ENCODE measurements at regions not wholly inside any gene's neighbourhood (a gene's known extent, or its start where the extent isn't known, plus 50 kb on each side); places are given as distances from the start of the nearest gene placed in this dataset.

- WGBS (ENCODE audit: insufficient coverage) = no CpG with 5 or more reads among the region's 1 CpG
- ChIA-PET POLR2A (no interaction called here), CTCF (no interaction called here)
- no peaks in the 10 kb centered on the region for H3K4me1 ChIP-seq (ENCODE audit: control insufficient read depth in 1 of 2, extremely low read depth in 1 of 2, insufficient read depth in 2 of 2, low read length in 2 of 2)
- no peaks in the 10 kb centered on the region for H3K9me3 ChIP-seq
- no peaks in the 10 kb centered on the region for H3K27me3 ChIP-seq (replicated peaks in 1 of 2; ENCODE audit: control insufficient read depth in 2 of 2, extremely low read depth in 1 of 2, insufficient read depth in 2 of 2, low read length in 1 of 2)
- no peaks in the 10 kb centered on the region for H3K36me3 Mint-ChIP-seq
- ATAC-seq (replicated peaks in 1 of 4) (no peak), DNase-seq (no peak)
- no peak overlapping the region for H3K27ac ChIP-seq (ENCODE audit: low read length)
- H3K9me3 Mint-ChIP-seq = peaks cover 20 to 32% (median 24%) of the 10 kb centered on the region in 3 donors
- H3K27ac Mint-ChIP-seq = no peak overlapping the region
- no peaks in the 10 kb centered on the region for H3K4me1 Mint-ChIP-seq
- H3K36me3 ChIP-seq (ENCODE audit: control insufficient read depth in 2 of 2, extremely low read depth in 1 of 2, insufficient read depth in 1 of 2, low read length in 1 of 2) = no peaks in the 10 kb centered on the region
- H3K4me3 Mint-ChIP-seq = no peak overlapping the region
- no peaks in the 10 kb centered on the region for H3K27me3 Mint-ChIP-seq
- H3K4me3 ChIP-seq (ENCODE audit: control insufficient read depth in 1 of 2, extremely low read depth in 1 of 2, low read length in 1 of 2) = no peak overlapping the region
These were observed 500.2 kb downstream of the CDH9 start for GRCh38 chr5:26538226-26538625.

GRCh38 chr5:26535215-26535614, 503.2 kb downstream of the CDH9 start:
- Mint-ChIP-seq H3K9me3 (peaks cover 22 to 30% (median 22%) of the 10 kb centered on the region in 3 donors), H3K27me3 (no peaks in the 10 kb centered on the region), H3K4me1 (no peaks in the 10 kb centered on the region), H3K4me3 (no peak overlapping the region), H3K36me3 (no peaks in the 10 kb centered on the region), H3K27ac (no peak overlapping the region)
- Histone ChIP-seq H3K27ac (ENCODE audit: low read length) (no peak overlapping the region), H3K4me3 (ENCODE audit: control insufficient read depth in 1 of 2, extremely low read depth in 1 of 2, low read length in 1 of 2) (no peak overlapping the region), H3K9me3 (no peaks in the 10 kb centered on the region), H3K27me3 (replicated peaks in 1 of 2; ENCODE audit: control insufficient read depth in 2 of 2, extremely low read depth in 1 of 2, insufficient read depth in 2 of 2, low read length in 1 of 2) (no peaks in the 10 kb centered on the region), H3K4me1 (ENCODE audit: control insufficient read depth in 1 of 2, extremely low read depth in 1 of 2, insufficient read depth in 2 of 2, low read length in 2 of 2) (no peaks in the 10 kb centered on the region), H3K36me3 (ENCODE audit: control insufficient read depth in 2 of 2, extremely low read depth in 1 of 2, insufficient read depth in 1 of 2, low read length in 1 of 2) (no peaks in the 10 kb centered on the region)
- DNase-seq (no peak), ATAC-seq (replicated peaks in 1 of 4) (no peak)
- CTCF ChIA-PET = no interaction called here
- WGBS (ENCODE audit: insufficient coverage) = no CpG with 5 or more reads among the region's 3 CpGs
- POLR2A ChIA-PET = no interaction called here

GRCh38 chr5:26530305-26530704, 508.1 kb downstream of the CDH9 start:
- Mint-ChIP-seq H3K4me3 (no peak overlapping the region), H3K36me3 (no peaks in the 10 kb centered on the region), H3K27ac (no peak overlapping the region), H3K27me3 (no peaks in the 10 kb centered on the region), H3K9me3 (peaks cover 15 to 20% (median 18%) of the 10 kb centered on the region in 3 donors), H3K4me1 (no peaks in the 10 kb centered on the region)
- ChIA-PET POLR2A (no interaction called here), CTCF (no interaction called here)
- no CpG with 5 or more reads among the region's 2 CpGs for WGBS (ENCODE audit: insufficient coverage)
- Histone ChIP-seq H3K27me3 (replicated peaks in 1 of 2; ENCODE audit: control insufficient read depth in 2 of 2, extremely low read depth in 1 of 2, insufficient read depth in 2 of 2, low read length in 1 of 2) (no peaks in the 10 kb centered on the region), H3K4me3 (ENCODE audit: control insufficient read depth in 1 of 2, extremely low read depth in 1 of 2, low read length in 1 of 2) (no peak overlapping the region), H3K27ac (ENCODE audit: low read length) (no peak overlapping the region), H3K36me3 (ENCODE audit: control insufficient read depth in 2 of 2, extremely low read depth in 1 of 2, insufficient read depth in 1 of 2, low read length in 1 of 2) (no peaks in the 10 kb centered on the region), H3K4me1 (ENCODE audit: control insufficient read depth in 1 of 2, extremely low read depth in 1 of 2, insufficient read depth in 2 of 2, low read length in 2 of 2) (no peaks in the 10 kb centered on the region), H3K9me3 (peaks cover 3% of the 10 kb centered on the region)
- DNase-seq (no peak), ATAC-seq (replicated peaks in 1 of 4) (no peak)

- DNase-seq (no peak), ATAC-seq (replicated peaks in 1 of 4) (no peak)
- Histone ChIP-seq H3K9me3 (no peaks in the 10 kb centered on the region), H3K27me3 (replicated peaks in 1 of 2; ENCODE audit: control insufficient read depth in 2 of 2, extremely low read depth in 1 of 2, insufficient read depth in 2 of 2, low read length in 1 of 2) (no peaks in the 10 kb centered on the region), H3K27ac (ENCODE audit: low read length) (no peak overlapping the region), H3K4me1 (ENCODE audit: control insufficient read depth in 1 of 2, extremely low read depth in 1 of 2, insufficient read depth in 2 of 2, low read length in 2 of 2) (no peaks in the 10 kb centered on the region), H3K36me3 (ENCODE audit: control insufficient read depth in 2 of 2, extremely low read depth in 1 of 2, insufficient read depth in 1 of 2, low read length in 1 of 2) (no peaks in the 10 kb centered on the region), H3K4me3 (ENCODE audit: control insufficient read depth in 1 of 2, extremely low read depth in 1 of 2, low read length in 1 of 2) (no peak overlapping the region)
- H3K27ac Mint-ChIP-seq = no peak overlapping the region
- no peaks in the 10 kb centered on the region for H3K36me3 Mint-ChIP-seq
- H3K4me1 Mint-ChIP-seq = no peaks in the 10 kb centered on the region
- 48% methylated on average over 2 of the region's 3 CpGs for WGBS (ENCODE audit: insufficient coverage)
- no peaks in the 10 kb centered on the region for H3K27me3 Mint-ChIP-seq
- CTCF ChIA-PET = no interaction called here
- H3K4me3 Mint-ChIP-seq = no peak overlapping the region
- H3K9me3 Mint-ChIP-seq = peaks cover 11 to 20% (median 15%) of the 10 kb centered on the region in 3 donors
- POLR2A ChIA-PET = no interaction called here
These were observed 519.1 kb downstream of the CDH9 start for GRCh38 chr5:26519245-26519644.

GRCh38 chr5:26518065-26518464, 520.3 kb downstream of the CDH9 start:
- no peaks in the 10 kb centered on the region for H3K36me3 Mint-ChIP-seq
- ATAC-seq (replicated peaks in 1 of 4) (no peak), DNase-seq (no peak)
- CTCF ChIA-PET = no interaction called here
- Histone ChIP-seq H3K4me1 (ENCODE audit: control insufficient read depth in 1 of 2, extremely low read depth in 1 of 2, insufficient read depth in 2 of 2, low read length in 2 of 2) (no peaks in the 10 kb centered on the region), H3K4me3 (ENCODE audit: control insufficient read depth in 1 of 2, extremely low read depth in 1 of 2, low read length in 1 of 2) (no peak overlapping the region), H3K27ac (ENCODE audit: low read length) (no peak overlapping the region), H3K36me3 (ENCODE audit: control insufficient read depth in 2 of 2, extremely low read depth in 1 of 2, insufficient read depth in 1 of 2, low read length in 1 of 2) (no peaks in the 10 kb centered on the region), H3K9me3 (no peaks in the 10 kb centered on the region), H3K27me3 (replicated peaks in 1 of 2; ENCODE audit: control insufficient read depth in 2 of 2, extremely low read depth in 1 of 2, insufficient read depth in 2 of 2, low read length in 1 of 2) (no peaks in the 10 kb centered on the region)
- H3K4me3 Mint-ChIP-seq = no peak overlapping the region
- POLR2A ChIA-PET = no interaction called here
- no peak overlapping the region for H3K27ac Mint-ChIP-seq
- peaks cover 7 to 20% (median 15%) of the 10 kb centered on the region in 3 donors for H3K9me3 Mint-ChIP-seq
- H3K27me3 Mint-ChIP-seq = no peaks in the 10 kb centered on the region
- H3K4me1 Mint-ChIP-seq = no peaks in the 10 kb centered on the region
- WGBS (ENCODE audit: insufficient coverage) = 70% methylated on average over 2 of the region's 5 CpGs

- Histone ChIP-seq H3K4me1 (ENCODE audit: control insufficient read depth in 1 of 2, extremely low read depth in 1 of 2, insufficient read depth in 2 of 2, low read length in 2 of 2) (no peaks in the 10 kb centered on the region), H3K27ac (ENCODE audit: low read length) (no peak overlapping the region), H3K27me3 (replicated peaks in 1 of 2; ENCODE audit: control insufficient read depth in 2 of 2, extremely low read depth in 1 of 2, insufficient read depth in 2 of 2, low read length in 1 of 2) (no peaks in the 10 kb centered on the region), H3K9me3 (no peaks in the 10 kb centered on the region), H3K4me3 (ENCODE audit: control insufficient read depth in 1 of 2, extremely low read depth in 1 of 2, low read length in 1 of 2) (no peak overlapping the region), H3K36me3 (ENCODE audit: control insufficient read depth in 2 of 2, extremely low read depth in 1 of 2, insufficient read depth in 1 of 2, low read length in 1 of 2) (no peaks in the 10 kb centered on the region)
- CTCF ChIA-PET = no interaction called here
- POLR2A ChIA-PET = no interaction called here
- no peak overlapping the region for H3K4me3 Mint-ChIP-seq
- no peaks in the 10 kb centered on the region for H3K4me1 Mint-ChIP-seq
- no CpG with 5 or more reads among the region's 5 CpGs for WGBS (ENCODE audit: insufficient coverage)
- H3K36me3 Mint-ChIP-seq = no peaks in the 10 kb centered on the region
- no peak for ATAC-seq (replicated peaks in 1 of 4)
- no peak overlapping the region for H3K27ac Mint-ChIP-seq
- no peak for DNase-seq
- no peaks in the 10 kb centered on the region for H3K27me3 Mint-ChIP-seq
- H3K9me3 Mint-ChIP-seq = peaks cover 7 to 31% (median 12%) of the 10 kb centered on the region in 3 donors
These were observed 539.4 kb downstream of the CDH9 start for GRCh38 chr5:26498972-26499371.

- POLR2A ChIA-PET = no interaction called here
- H3K36me3 Mint-ChIP-seq = no peaks in the 10 kb centered on the region
- no peak overlapping the region for H3K27ac Mint-ChIP-seq
- no peaks in the 10 kb centered on the region for H3K27me3 Mint-ChIP-seq
- H3K27ac ChIP-seq (ENCODE audit: low read length) = no peak overlapping the region
- H3K4me1 Mint-ChIP-seq = no peaks in the 10 kb centered on the region
- no CpG with 5 or more reads among the region's 2 CpGs for WGBS (ENCODE audit: insufficient coverage)
- H3K4me1 ChIP-seq (ENCODE audit: control insufficient read depth in 1 of 2, extremely low read depth in 1 of 2, insufficient read depth in 2 of 2, low read length in 2 of 2) = no peaks in the 10 kb centered on the region
- CTCF ChIA-PET = no interaction called here
- no peak overlapping the region for H3K4me3 ChIP-seq (ENCODE audit: control insufficient read depth in 1 of 2, extremely low read depth in 1 of 2, low read length in 1 of 2)
- peaks cover 11 to 37% (median 20%) of the 10 kb centered on the region in 3 donors for H3K9me3 Mint-ChIP-seq
- no peak for DNase-seq
- H3K27me3 ChIP-seq (replicated peaks in 1 of 2; ENCODE audit: control insufficient read depth in 2 of 2, extremely low read depth in 1 of 2, insufficient read depth in 2 of 2, low read length in 1 of 2) = no peaks in the 10 kb centered on the region
- no peak overlapping the region for H3K4me3 Mint-ChIP-seq
- no peak for ATAC-seq (replicated peaks in 1 of 4)
- no peaks in the 10 kb centered on the region for H3K36me3 ChIP-seq (ENCODE audit: control insufficient read depth in 2 of 2, extremely low read depth in 1 of 2, insufficient read depth in 1 of 2, low read length in 1 of 2)
- no peaks in the 10 kb centered on the region for H3K9me3 ChIP-seq
These were observed 542.9 kb downstream of the CDH9 start for GRCh38 chr5:26495437-26495836.

All from T-cell (primary cell).